HFFc6 (cell line): ENCODE measurements at regions not wholly inside any gene's neighbourhood (a gene's known extent, or its start where the extent isn't known, plus 50 kb on each side); places are given as distances from the start of the nearest gene placed in this dataset.

Source experiments
- DNase-seq: peaks from one replicate; pipeline ENCODE4 v3.0.0-alpha.2; 2018
- H3K27ac Mint-ChIP-seq: 2 replicates; pipeline ENCODE4 v1.8.0; 2020; ENCODE audit warnings: mild to moderate bottlenecking, mixed read lengths
- H3K27me3 Mint-ChIP-seq: 2 replicates; pipeline ENCODE4 v1.8.0; 2021; ENCODE audit warnings: mild to moderate bottlenecking, moderate library complexity, mixed read lengths; ENCODE audit not compliant: insufficient read depth
- H3K36me3 Mint-ChIP-seq: 2 replicates; pipeline ENCODE4 v1.8.0; 2021; ENCODE audit warnings: low read depth, mixed read lengths
- H3K4me1 Mint-ChIP-seq: 2 replicates; pipeline ENCODE4 v1.8.0; 2020; ENCODE audit warnings: low read depth, mixed read lengths
- H3K4me3 Mint-ChIP-seq: 2 replicates; pipeline ENCODE4 v1.8.0; 2020; ENCODE audit warnings: mild to moderate bottlenecking, moderate library complexity, mixed read lengths
- H3K9me3 Mint-ChIP-seq: 2 replicates; pipeline ENCODE4 v1.8.0; 2020; ENCODE audit warnings: mild to moderate bottlenecking, mixed read lengths
- TF ChIP-seq, protein P1 (sequence below): fragments of 200-600 bp; sonication (generic); IDR thresholded peaks from 2 replicates; pipeline ENCODE4 v1.5.0; 2021; ENCODE audit warnings: antibody characterized with exemption, mild to moderate bottlenecking

DNA sequence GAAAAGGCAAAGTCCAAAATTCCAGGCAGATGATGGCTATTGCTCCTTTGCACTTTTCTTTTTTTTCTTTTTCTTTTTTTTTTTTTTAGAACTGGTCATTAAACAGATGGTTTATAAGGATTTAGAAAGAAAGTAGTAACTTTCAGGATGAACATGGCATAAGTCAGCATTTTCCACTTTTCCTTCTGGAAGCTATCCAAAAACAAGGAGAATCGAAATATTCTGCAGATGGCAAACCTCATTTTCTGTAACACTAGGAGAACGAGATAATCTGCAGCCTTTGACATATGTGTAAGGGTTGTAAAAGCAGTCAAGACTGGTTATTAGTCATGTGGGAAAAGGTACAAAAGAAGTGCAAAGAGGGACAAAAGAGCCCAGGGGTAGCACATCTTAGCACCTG is 69.1 kb upstream of the PUM3 start:
- Mint-ChIP-seq H3K4me1 (no peaks in the 10 kb centered on the region), H3K9me3 (peaks cover 6% of the 10 kb centered on the region; the same call in 1 of the 2 replicates), H3K27me3 (no peaks in the 10 kb centered on the region), H3K36me3 (no peaks in the 10 kb centered on the region), H3K4me3 (no peak overlapping the region), H3K27ac (no peak overlapping the region)
- no peak for DNase-seq
- TF ChIP-seq, protein P1, sequence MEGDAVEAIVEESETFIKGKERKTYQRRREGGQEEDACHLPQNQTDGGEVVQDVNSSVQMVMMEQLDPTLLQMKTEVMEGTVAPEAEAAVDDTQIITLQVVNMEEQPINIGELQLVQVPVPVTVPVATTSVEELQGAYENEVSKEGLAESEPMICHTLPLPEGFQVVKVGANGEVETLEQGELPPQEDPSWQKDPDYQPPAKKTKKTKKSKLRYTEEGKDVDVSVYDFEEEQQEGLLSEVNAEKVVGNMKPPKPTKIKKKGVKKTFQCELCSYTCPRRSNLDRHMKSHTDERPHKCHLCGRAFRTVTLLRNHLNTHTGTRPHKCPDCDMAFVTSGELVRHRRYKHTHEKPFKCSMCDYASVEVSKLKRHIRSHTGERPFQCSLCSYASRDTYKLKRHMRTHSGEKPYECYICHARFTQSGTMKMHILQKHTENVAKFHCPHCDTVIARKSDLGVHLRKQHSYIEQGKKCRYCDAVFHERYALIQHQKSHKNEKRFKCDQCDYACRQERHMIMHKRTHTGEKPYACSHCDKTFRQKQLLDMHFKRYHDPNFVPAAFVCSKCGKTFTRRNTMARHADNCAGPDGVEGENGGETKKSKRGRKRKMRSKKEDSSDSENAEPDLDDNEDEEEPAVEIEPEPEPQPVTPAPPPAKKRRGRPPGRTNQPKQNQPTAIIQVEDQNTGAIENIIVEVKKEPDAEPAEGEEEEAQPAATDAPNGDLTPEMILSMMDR = no peak

DNA sequence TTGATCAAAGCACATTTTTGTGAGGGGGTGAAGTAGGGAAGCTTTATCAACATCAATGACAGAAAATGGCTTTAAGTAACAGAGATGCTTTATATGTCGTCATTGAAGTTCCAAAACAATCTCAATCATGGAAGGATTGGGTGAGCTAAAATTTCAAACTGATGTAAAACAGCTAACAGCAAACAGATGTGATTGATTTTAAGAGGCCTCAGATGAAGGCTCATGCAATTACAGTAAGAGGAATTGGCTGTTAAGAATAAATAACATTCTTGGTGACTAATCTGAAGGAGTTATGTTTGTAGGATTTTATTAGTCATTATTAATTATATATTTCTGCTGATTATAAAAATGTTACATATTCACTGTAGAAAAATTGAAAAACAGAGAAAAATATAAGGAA is 63.5 kb upstream of the PUM3 start:
- no peak overlapping the region for H3K4me3 Mint-ChIP-seq
- H3K27me3 Mint-ChIP-seq = no peaks in the 10 kb centered on the region
- no peaks in the 10 kb centered on the region for H3K36me3 Mint-ChIP-seq
- no peaks in the 10 kb centered on the region; the same call in 1 of the 2 replicates for H3K9me3 Mint-ChIP-seq
- TF ChIP-seq, protein P1 = no peak
- no peak overlapping the region for H3K27ac Mint-ChIP-seq
- H3K4me1 Mint-ChIP-seq = no peaks in the 10 kb centered on the region
- DNase-seq = no peak

- no peaks in the 10 kb centered on the region for H3K36me3 Mint-ChIP-seq
- DNase-seq = no peak
- no peak overlapping the region for H3K27ac Mint-ChIP-seq
- TF ChIP-seq, protein P1 = no peak
- peaks cover 11% of the 10 kb centered on the region for H3K9me3 Mint-ChIP-seq
- H3K4me3 Mint-ChIP-seq = no peak overlapping the region
- no peaks in the 10 kb centered on the region; the same call in 1 of the 2 replicates for H3K27me3 Mint-ChIP-seq
- H3K4me1 Mint-ChIP-seq = no peaks in the 10 kb centered on the region
Observed at GRCh38 chr9:2904242-2904930, 60.5 kb upstream of the PUM3 start.
